ENCODE measurements at regions not wholly inside any gene's neighbourhood (a gene's known extent, or its start where the extent isn't known, plus 50 kb on each side); places are given as distances from the start of the nearest gene placed in this dataset.

DNA sequence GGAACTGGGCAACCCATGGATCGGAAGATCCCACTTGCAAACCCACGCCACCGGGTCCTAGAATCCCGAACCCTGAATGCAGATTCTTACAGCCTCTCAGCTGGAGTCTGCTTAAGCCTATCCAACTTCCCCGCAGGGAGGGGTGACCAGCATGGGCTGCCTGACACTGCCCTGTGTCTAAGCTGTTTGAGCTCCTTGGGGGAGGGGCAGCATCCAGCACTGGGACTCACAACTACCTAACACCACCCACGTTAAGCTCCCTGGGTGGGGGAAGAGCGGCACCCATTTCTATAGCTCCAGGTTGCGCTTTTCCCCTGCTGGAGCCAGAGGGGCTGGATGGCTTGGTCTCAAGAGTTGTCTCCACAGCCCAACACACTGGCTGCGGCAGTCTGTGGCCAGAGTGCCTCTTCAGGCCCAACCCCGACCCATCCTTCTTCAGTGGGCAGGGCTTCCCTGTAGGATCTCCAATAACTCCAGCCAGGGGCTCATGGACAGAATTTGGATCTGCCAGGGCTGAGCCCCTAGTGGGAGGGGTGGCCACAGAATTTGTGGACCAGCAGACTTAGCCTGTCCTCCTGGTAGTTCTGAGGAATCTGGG, 649.2 kb downstream of the TUSC7 start:
- 85% methylated on average over 8 of the region's 10 CpGs; no CpG with 5 or more reads in 1 of the 2 donors for WGBS, 2 donors
- no peaks in the 10 kb centered on the region for H3K27me3 ChIP-seq

DNA sequence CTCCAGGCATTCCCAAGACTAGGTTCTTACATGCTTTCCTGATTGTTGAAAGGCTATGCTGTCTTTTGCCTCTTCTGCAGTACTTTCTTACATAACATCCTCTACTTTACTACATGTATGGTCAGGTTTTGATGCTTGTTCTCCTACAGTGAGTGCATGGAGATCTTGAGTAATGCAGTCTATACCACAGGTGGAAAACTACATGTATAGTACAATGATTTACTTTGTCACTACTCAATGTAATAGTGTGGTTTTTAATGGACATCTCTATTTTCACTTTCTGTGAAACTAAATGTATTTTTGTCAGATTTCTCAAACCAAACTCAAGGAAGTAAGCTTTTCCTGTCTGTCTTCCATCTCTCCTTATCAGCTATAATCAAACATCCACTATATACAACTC, 657.0 kb downstream of the TUSC7 start:
- Histone ChIP-seq H3K4me1 (no peaks in the 10 kb centered on the region), H3K9me3 (no peaks in the 10 kb centered on the region), H3K4me3 (no peak overlapping the region), H3K27me3 (no peaks in the 10 kb centered on the region), H3K27ac (no peak overlapping the region), H3K36me3 (no peaks in the 10 kb centered on the region)
- DNase-seq = no peak
- no peak for TF ChIP-seq POLR2A (IDR thresholded peaks at IDR 0.05)
- TF ChIP-seq, protein P1, sequence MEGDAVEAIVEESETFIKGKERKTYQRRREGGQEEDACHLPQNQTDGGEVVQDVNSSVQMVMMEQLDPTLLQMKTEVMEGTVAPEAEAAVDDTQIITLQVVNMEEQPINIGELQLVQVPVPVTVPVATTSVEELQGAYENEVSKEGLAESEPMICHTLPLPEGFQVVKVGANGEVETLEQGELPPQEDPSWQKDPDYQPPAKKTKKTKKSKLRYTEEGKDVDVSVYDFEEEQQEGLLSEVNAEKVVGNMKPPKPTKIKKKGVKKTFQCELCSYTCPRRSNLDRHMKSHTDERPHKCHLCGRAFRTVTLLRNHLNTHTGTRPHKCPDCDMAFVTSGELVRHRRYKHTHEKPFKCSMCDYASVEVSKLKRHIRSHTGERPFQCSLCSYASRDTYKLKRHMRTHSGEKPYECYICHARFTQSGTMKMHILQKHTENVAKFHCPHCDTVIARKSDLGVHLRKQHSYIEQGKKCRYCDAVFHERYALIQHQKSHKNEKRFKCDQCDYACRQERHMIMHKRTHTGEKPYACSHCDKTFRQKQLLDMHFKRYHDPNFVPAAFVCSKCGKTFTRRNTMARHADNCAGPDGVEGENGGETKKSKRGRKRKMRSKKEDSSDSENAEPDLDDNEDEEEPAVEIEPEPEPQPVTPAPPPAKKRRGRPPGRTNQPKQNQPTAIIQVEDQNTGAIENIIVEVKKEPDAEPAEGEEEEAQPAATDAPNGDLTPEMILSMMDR (IDR thresholded peaks at IDR 0.05) = no peak
- intact Hi-C loops (cut with DNase I) = no loop called here

More for the DNA sequence above, 649.2 kb downstream of the TUSC7 start:
- TF ChIP-seq, protein P1 (IDR thresholded peaks at IDR 0.05) = no peak
- no peak for TF ChIP-seq POLR2A (IDR thresholded peaks at IDR 0.05)
- no peaks in the 10 kb centered on the region for H3K36me3 ChIP-seq
- DNase-seq = no peak
- no peaks in the 10 kb centered on the region for H3K4me1 ChIP-seq
- H3K9me3 ChIP-seq = peaks cover 0 to 4% (median 0%) of the 10 kb centered on the region in 3 donors
- no peak overlapping the region for H3K27ac ChIP-seq
- intact Hi-C loops (cut with DNase I) = no loop called here
- H3K4me3 ChIP-seq = no peak overlapping the region

DNA sequence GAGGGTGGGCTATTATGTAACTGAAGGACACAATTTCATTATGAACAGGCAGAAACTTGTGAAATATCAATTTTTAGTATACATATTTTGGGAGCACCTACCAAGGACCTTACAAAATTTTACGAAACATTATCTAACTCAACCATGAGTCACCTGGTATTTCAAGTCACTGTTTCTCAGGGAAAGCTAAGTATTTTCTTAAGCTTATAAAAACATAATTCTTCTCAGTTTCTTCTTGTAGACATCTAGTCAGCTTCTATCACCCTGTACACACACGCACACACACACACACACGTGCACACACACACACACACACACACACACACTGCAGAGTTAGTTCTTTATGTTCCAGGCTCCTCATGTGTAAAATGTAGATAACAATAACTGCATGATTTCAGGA, 658.3 kb downstream of the TUSC7 start:
- Histone ChIP-seq H3K4me3 (no peak overlapping the region), H3K4me1 (no peaks in the 10 kb centered on the region), H3K9me3 (no peaks in the 10 kb centered on the region), H3K27ac (no peak overlapping the region), H3K36me3 (no peaks in the 10 kb centered on the region), H3K27me3 (no peaks in the 10 kb centered on the region)
- TF ChIP-seq, protein P1 (IDR thresholded peaks at IDR 0.05) = no peak
- no peak for TF ChIP-seq POLR2A (IDR thresholded peaks at IDR 0.05)
- 69 to 74% methylated on average over 3 of the region's 3 CpGs for WGBS, 2 donors
- DNase-seq = no peak
- intact Hi-C loops (cut with DNase I) = no loop called here

DNA sequence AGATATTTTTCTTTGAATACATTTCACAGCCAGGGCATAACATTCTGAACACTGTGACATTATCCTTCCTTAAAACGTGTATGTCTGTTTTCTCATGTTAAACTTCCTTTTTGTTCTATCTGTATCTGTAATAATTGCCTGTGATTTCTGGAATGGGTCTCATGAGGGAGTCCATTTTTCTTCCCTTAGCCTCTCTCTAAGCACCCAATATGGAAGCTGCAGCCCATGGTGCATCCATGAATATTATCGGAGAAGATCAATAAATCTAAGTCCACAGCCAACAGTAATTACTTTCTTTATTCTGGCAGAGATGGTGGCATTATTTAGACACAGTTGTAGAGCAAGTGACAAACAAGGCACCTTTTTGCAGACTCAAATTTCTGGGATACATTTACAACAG, 671.1 kb downstream of the TUSC7 start:
- H3K27ac ChIP-seq = no peak overlapping the region
- 58 to 68% methylated on average over 2 of the region's 2 CpGs for WGBS, 2 donors
- H3K36me3 ChIP-seq = no peaks in the 10 kb centered on the region
- H3K4me3 ChIP-seq = no peak overlapping the region
- TF ChIP-seq, protein P1 (IDR thresholded peaks at IDR 0.05) = no peak
- no peak for TF ChIP-seq POLR2A (IDR thresholded peaks at IDR 0.05)
- H3K9me3 ChIP-seq = no peaks in the 10 kb centered on the region
- no peaks in the 10 kb centered on the region for H3K4me1 ChIP-seq
- intact Hi-C loops (cut with DNase I) = no loop called here
- no peak for DNase-seq
- H3K27me3 ChIP-seq = no peaks in the 10 kb centered on the region

- Histone ChIP-seq H3K36me3 (no peaks in the 10 kb centered on the region), H3K27ac (no peak overlapping the region)
- WGBS, 2 donors = 40 to 64% methylated on average over 1 of the region's 1 CpG
Measured at GRCh38 chr3:117393119-117393518, 683.5 kb downstream of the TUSC7 start.

More at GRCh38 chr3:117393119-117393518, 683.5 kb downstream of the TUSC7 start:
- Histone ChIP-seq H3K4me1 (no peaks in the 10 kb centered on the region), H3K9me3 (no peaks in the 10 kb centered on the region), H3K4me3 (no peak overlapping the region), H3K27me3 (no peaks in the 10 kb centered on the region)
- TF ChIP-seq, protein P1 (IDR thresholded peaks at IDR 0.05) = no peak
- no peak for TF ChIP-seq POLR2A (IDR thresholded peaks at IDR 0.05)
- no peak for DNase-seq
- intact Hi-C loops (cut with DNase I) = no loop called here
